ENCODE measurements at regions not wholly inside any gene's neighbourhood (a gene's known extent, or its start where the extent isn't known, plus 50 kb on each side); places are given as distances from the start of the nearest gene placed in this dataset.
A peak's percentile ranks its signal among the peaks of the same experiment; 100 is the strongest.
"Not testable (repeated sequence)": the region's sequence is repeated elsewhere in the genome, so short reads cannot be mapped to it uniquely, and the experiment has no call there.

- no peak for DNase-seq
Observed at GRCh38 chr4:19285146-19285545, 966.6 kb upstream of the SLIT2 start.

GRCh38 chr4:19278665-19279064, 973.0 kb upstream of the SLIT2 start:
- no peak for DNase-seq

DNA sequence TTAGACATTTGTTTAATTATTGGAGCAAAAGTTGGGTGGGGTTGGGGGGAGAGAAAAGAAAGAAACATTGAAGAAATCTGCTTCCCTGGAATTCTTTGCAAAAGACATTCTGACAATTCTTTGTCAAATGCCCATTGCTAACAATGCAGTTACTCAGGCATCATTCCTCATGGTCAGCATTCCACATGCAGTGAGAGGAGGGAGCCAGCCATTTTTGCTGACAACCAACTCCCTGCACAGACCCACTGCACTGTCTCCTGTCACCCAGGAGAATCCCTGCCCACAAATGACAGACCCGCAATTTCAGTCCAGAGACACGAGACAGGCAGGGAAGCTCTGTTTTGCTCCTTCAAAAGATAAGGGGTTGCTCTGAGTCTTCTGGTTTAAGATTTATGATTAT, 985.1 kb upstream of the SLIT2 start:
- no peak for DNase-seq

DNA sequence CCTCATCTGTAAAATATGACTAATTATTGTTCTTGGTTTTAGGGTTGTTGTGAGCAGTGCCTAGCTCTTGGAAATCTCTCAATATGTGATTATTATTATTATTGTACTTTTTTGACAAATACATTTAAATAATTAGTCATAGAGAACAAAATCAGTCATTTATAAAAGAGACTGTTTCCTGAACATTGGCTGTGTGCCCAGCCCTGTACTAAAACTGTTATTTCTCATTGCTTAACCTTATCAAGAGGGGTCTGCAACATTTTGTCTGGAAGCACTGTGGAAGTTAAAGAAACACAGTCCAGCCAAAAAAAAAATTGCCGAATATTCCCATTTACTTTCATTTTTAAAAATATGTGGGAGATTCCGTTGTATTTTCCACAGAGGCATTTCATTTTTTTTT, 989.2 kb upstream of the SLIT2 start:
- DNase-seq, result no peak

DNA sequence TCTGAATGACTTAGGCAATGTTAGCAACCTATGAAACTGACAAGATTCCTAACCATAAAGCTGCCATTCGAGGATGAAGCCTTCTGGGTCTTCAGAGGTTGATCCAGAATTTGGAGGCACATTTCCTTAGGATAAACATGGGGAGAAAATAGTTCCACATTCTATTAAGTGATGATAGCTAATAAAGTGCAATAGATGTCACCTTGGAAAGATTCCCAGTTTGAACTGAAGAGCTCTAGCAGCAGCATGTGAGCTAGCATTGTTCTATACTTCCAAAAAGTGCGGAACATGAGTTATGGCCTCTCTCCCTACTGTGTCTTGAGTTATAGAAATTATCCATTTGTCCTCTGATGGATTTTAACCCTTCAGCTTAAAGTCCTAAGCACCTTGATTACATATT, 991.4 kb upstream of the SLIT2 start:
- no peak for DNase-seq

GRCh38 chr4:19259920-19260319, 991.8 kb upstream of the SLIT2 start:
- DNase-seq, result no peak

DNA sequence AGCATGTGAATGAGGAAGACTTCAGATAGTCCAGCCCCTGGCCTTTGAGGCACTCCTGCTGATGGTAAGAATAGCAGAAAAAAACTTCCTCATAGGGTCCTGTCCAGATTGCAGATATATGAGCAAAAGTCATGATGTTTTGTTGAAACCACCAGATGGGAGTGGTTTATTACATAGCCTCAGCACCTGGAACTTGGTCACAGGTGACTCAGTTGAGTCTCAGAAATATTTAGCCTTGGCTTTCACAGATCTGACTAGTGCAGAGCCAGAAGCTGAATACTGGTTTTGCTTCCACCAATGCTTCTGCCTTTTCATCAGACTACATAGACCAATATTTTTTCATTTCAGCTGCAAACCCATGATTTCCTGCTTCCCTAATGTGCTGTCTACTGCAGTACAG, 994.9 kb upstream of the SLIT2 start:
- no peak for DNase-seq

DNA sequence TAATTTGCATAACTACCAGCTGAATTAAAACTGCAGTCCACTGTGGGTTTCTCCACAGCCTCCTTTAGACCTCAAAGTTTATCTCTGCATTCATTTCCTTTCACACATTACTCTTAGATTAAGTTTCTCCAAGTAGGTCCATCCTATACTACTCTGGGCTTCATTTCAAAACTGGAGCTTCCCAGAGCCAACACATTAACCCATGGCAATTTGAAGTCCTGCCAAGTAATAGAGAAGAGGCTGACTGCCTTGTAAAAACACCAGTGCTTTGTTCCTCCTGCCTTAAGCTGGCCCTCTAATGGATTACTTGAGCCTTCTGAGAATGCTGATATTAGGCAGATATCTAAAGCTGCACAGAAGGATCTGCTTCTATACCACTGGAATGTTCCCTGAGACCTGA, 997.2 kb upstream of the SLIT2 start:
- no peak for DNase-seq

- DNase-seq, result no peak
Observed at GRCh38 chr4:19248023-19248422, 1003.7 kb upstream of the SLIT2 start.

DNA sequence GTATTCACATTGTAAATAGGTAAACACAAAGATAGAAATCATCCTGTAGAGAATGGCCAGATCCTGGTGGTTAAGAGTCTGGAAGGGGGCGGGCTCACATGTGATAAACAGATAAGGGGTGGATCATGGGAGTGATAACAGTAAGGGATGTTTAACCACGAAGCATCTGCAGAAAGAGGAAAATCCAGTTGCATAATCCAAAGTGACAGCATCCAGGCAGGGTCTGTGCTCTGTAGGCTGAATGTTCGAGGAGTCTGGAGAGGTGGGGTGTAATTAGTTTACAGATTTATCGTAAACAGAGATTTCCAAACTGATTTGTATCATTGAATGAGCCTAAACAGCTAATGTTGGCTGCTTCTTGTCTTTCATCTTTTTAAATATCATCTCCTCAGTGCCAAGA, 1009.8 kb upstream of the SLIT2 start:
- DNase-seq, result no peak

DNA sequence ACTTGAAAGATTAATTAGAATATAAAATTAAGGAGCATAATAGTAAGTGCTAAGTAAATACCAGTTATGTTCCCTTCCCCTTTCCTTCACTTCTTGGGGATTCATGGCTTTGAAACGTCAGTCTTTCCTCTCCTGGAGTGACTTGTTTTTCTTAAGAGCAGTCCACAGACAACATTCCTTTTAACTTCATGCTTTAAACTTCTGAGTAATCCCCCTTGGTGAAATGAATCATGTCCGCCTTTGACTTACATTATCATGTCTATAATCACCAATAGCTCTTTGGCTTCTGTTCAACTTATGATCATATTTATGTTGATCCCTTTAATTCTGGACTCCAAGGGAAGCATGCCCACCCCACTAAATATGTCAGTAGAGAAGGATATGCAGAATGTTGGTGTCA, 1012.1 kb upstream of the SLIT2 start:
- no peak for DNase-seq

DNA sequence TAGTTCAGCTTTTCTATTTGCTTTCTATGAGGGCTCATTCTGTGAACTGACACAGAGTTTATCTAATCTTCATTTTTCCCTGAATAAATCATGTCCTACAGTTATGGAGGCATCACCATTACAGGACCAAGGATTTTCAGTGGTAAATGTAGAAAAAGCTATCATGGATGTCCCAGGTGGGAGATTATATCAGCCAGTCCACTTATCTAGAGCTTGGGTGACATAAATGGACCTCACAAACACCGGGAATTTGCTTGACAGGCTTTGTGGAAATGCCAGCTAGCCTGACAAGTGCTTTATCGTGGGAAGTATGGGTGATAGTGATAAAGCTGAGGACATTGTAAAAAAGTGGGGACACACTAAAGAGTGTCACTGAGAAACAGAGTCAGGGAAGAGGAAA, 1015.2 kb upstream of the SLIT2 start:
- DNase-seq, result no peak

- DNase-seq, result no peak
Observed at GRCh38 chr4:19230906-19231545, 1020.7 kb upstream of the SLIT2 start.

GRCh38 chr4:19227701-19228100, 1024.0 kb upstream of the SLIT2 start:
- DNase-seq, result no peak

DNA sequence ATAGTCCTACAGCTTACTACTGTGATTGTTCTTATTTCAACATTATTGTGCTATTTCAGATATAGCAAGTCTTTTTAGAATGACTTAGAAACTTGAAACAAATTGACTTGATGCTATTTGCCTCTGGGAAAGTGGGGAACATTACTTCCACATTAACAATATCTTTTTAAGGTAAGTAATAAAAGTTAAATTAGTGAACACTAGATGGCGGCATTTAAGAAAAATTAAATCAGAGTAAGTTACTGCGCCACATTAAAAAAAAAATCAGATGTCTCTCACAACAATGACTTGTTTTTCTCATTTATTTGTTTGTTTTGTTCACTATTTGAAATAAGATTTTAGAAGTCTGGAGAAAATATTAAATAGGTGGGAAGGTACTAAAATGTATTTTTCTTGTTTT, 1026.9 kb upstream of the SLIT2 start:
- DNase-seq, result peak; percentile 1

DNA sequence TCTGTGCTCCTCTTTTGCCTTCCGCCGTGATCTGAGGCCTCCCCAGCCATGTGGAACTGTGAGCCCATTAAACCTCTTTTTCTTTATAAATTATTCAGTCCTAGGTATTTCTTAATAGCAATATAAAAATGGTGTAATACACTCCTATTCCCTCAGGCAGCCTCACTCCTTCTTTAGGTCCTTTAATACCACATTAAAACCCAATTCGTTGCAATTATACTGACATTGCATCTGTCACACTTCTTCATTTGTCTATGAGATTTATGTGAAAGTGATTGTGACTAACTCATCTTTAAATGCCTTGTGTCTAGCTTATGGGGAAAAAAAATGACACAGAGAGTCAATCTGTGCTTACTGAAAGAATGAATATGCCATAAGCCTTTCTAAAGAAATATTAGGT, 1035.2 kb upstream of the SLIT2 start:
- no peak for DNase-seq

GRCh38 chr4:19214591-19215186, 1037.0 kb upstream of the SLIT2 start:
- no peak for DNase-seq

DNA sequence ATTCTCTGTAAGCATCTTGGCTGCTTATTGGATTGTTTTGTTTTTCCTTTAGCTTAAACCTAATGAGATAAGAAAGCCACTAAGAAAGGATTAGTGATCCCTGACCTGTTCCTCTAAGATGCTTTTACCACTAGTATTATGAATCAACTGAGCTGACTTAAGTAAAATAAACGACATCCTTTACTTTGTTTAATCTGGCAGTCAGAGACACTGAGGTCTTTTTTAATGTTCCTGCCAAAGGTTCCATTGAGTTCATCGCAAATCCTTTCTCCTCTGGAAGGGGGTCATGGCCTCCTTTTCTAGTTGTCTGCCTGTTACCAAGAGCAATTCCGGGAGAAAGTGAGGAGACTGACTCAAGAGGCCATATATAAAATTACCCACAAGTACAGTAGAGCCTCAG, 1038.3 kb upstream of the SLIT2 start:
- no peak for DNase-seq

- no peak for DNase-seq
Observed at GRCh38 chr4:19205853-19206252, 1045.9 kb upstream of the SLIT2 start.

GRCh38 chr4:19197838-19198237, 1053.9 kb upstream of the SLIT2 start:
- not testable (repeated sequence) for DNase-seq

GRCh38 chr4:19195696-19196095, 1056.0 kb upstream of the SLIT2 start:
- no peak for DNase-seq

- DNase-seq, result no peak
Observed at GRCh38 chr4:19194672-19195071, 1057.0 kb upstream of the SLIT2 start.

- DNase-seq, result no peak
Observed at GRCh38 chr4:19193274-19193981, 1058.3 kb upstream of the SLIT2 start.

- no peak for DNase-seq
Observed at GRCh38 chr4:19191979-19192650, 1059.6 kb upstream of the SLIT2 start.

Measured in DMS 273 treated with DMSO at 0.1 percent for 48 hours (cell line).